M059J (cell line): ENCODE measurements at regions not wholly inside any gene's neighbourhood (a gene's known extent, or its start where the extent isn't known, plus 50 kb on each side); places are given as distances from the start of the nearest gene placed in this dataset.

ENCODE experiments used
- DNase-seq: peaks from one replicate; pipeline ENCODE4 v3.0.0-alpha.2; 2012; ENCODE audit warnings: low read depth

DNA sequence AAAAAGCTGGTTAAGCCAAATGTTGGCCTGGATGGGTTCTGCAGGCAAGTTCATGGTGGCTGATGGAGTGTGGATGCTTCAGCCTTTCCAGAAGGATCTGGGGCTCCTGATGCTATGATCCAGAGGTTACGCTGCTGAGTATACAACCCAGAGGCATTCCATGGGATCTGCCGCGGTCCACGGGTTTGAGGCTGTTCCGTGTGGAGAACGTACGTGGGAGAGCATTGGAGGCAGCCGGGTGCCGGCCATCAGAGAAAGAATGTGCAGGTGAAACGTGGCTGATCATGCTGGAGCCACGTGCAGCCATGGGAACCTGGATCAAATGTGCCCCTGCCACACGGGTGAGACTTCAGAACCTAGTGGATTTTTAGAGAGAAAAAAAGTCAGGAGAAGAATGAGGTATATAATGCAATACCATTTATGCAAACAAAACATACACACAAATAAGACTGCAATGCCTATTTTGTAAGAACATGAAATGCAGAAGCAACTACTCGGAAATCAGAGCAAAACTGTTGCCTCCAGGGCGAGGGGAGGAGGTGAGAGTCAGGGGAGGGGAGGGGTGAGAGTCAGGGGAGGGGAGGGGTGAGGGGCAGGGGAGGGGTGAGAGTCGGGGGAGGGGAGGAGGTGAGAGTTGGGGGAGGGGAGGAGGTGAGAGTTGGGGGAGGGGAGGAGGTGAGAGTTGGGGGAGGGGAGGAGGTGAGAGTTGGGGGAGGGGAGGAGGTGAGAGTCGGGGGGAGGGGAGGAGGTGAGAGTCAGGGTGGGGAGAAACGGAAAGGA is 116.5 kb upstream of the C1orf174 start:
- DNase-seq, result no peak

DNA sequence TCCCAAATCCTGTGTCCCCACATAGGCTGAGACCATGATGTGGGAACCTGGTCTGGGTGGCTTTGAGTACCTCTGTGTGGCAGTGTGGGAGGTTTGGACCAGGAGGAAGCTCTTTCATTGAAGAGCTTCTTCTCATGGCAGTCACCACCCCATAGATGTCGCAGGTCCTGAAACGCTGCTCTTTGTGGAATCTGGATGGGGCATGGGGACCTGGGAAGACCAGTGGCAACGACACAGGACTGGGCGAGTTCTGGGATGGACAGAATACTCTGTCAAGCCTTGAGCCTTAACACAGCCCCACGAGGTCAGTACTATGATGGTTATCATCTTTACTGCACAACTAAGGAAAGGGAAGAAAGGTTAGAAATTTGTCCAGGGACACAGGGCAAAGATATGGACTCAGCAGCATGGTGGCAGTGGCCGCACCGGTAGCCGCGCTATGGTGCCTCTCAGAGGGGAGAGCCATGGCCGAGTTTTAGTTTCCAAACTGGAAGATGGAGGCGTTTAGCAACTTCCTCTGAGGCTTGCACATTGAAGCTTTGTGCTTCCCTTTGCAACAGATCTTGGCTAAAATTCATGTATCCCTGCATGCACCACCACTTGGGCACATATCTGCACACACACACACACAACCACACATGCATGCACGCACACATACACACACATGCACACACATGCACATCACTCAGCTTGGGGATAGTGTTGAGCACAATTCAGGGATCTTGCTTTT is 117.7 kb upstream of the C1orf174 start:
- no peak for DNase-seq

DNA sequence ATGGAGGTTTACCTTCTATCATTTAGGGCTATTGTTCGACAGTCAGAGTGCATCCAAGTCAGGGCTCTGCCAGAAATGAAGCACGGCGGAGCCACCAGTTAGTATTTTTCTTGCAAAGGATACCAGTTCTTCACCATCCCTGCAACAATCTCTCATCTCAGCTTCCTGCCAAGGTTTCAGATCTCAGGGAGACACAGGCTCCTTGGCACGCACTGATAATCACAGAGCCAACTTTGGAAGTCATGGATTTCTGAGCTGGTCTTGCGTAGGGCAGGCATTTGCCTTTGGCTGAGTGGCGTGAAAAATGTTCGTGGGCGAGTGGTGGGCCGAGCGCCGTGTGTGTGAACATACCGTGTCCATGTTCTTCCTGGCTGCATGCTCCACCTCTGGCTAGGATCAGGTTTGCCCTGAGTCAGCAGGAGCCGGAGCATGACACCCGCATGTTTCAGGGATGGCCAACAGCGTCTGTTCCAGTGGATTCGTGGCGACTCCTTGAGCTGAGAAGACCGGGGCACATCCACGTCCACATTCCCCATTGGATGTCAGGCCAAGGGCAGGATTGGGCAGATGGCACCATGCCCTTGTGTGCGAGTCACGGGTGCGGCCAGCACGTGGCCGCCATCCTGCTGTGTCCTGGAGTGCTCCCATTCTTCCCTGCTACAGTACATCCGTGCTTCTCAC is 118.5 kb upstream of the C1orf174 start:
- no peak for DNase-seq

DNA sequence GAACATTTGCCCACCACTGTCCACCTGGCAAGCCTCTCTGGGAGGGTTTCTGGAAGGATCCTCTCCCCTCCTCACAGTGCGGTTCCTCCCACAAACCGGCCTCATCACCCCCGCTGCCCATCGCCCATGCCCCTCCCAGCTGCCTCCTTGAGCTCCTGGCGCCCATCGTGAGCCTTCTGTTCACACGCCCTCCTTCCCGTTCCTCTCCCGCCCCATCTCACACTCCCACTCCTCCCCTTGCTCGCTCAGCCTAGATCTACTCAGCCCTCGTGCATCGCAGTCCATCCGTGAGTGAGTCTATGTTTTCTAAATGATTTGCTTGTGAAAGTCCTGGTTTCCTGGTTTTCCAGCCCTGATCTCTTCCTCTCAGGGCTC is 119.1 kb upstream of the C1orf174 start:
- DNase-seq, result no peak

DNA sequence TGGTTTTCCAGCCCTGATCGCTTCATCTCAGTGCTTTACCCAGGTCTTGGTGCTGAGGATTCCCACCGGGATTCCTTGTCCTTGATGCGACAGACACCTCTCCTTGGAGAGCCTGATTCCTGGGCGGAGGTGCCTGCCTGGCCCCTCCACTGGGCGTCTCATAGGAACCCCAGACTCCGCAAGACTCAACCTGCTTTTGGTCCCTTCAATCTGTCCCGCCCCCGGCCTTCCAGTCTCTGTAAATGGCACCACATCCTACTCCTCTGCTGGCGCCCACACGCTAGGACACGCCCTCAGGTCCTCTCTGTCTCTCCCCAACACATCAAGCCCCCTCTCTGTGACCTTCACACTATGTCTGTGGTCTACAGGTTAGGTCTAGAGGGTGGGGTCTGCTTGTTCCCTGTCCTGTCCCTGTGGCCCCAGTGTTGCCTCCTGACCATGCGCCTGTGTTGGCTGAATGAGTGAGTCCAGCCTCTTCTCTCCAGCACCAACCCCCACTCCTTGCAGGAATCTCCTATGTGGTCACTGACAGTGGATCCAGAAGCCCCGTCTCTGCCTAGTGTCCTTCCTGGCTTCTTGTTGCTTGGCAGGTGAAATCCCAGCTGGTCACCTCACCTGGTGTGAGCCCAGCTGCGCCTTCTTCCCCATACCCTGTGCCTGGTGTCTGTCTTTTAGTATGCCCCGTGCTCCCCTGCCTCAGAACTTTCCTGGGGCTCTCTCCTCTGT is 119.7 kb upstream of the C1orf174 start:
- DNase-seq, result no peak

DNA sequence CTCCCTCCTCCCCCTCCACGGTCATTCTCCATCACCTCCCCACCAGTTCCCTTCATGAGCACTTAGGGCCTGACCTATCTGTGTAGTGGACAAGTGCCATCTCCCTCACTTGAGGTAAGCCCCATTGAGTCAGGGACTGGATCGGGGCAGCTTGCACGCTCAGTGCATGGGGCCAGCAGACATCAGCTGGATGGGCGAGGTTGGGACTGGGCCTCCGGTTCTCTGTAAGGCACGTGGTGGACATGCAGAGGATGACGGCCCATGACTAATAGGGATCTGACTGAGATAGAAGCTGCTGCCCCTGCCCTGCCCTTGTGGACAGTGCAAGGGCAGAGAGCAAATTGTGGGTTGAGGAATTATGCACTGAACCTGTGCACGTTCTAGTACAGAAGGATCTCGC is 120.4 kb upstream of the C1orf174 start:
- DNase-seq, result no peak

DNA sequence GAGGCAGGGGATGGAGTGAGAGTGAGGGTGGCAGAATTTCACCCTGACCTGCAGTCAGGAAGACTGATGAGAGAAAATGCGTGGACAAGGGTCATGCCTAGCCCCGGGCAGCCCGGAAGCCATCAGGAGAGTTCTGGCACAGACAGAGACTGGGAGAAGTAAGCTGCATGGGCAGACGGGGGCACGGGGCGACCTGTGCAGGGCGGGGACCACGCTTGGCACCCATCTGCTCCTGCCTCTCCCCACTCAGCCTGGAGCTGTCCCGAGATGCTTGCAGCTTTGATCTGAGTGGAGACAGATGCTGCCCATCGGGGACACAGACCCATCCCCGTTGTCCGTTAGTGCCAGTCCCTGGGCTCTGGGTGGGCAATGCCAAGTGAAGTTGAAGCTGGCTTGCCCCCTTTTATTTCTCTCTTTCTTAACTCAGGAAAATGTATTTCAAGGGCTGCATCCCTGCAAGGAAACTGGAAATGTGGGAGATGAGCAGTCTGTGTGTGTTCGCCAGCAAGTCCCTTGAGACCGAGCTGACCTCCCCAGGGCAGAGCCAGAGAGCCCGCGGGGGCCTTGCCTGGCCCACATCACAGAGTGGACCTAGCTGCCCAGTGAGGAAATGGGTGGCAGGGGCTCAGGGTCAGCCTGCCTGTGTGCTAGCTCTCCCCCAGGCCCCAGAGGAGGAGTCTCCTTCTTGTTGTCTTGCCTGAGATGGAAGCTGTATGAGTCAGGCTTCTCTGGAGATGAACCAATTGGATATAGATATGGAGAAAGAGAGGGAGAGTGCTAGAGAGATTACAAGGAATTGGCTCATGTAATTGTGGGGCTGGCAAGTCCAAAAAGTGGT is 121.3 kb upstream of the C1orf174 start:
- DNase-seq, result no peak

DNA sequence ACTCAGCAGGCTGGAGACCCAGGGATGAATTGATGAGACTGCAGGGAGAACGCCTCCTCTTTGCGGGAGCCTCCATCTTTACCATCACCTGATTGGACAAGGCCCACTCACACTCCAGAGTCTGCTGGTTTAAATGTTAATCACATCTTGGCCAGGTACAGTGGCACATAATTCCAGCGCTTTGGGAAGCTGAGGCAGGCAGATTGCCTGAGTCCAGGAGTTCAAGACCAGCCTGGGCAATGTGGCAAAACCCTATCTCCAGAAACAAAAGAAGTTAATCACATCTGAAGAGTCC is 121.8 kb upstream of the C1orf174 start:
- DNase-seq, result no peak

DNA sequence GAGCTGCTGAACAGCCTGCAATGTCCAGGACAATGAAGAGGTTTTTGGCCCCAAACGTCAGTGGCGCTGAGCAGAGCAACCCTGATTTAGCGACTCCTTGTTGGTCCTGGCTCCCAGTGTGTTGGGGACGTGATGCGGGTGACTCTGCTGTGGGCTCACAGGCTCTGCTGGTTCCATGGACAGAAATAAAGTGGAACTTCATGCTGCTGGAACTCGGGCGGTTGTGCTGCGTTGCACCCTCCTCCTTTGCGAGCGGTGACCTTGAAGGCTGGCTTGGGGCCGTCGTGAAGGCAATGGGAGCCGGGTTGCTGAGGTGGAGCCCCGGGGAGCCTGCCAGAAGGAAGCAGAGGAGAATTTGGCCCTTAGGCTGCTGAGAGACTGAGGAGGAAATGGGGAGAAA is 122.6 kb upstream of the C1orf174 start:
- DNase-seq, result no peak

DNA sequence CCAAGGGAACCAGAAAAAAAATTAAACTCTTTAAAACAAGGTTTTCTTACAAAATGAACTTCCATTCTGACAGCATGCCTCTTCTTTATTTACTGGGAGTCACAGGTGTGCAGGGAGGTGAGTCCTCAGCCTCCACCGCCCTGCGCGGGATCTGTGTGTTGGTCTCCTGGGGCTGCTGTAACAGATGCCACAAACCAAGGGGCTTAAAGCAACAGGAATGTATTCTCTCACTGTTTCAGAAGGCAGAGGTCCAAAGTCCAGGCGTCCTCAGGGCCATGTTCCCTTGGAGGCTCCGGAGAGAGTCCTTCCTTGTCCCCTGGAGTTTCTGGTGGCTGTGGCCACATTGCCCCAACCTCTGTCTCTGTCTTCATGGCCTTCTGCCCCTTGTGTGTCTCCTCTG is 123.6 kb upstream of the C1orf174 start:
- no peak for DNase-seq

DNA sequence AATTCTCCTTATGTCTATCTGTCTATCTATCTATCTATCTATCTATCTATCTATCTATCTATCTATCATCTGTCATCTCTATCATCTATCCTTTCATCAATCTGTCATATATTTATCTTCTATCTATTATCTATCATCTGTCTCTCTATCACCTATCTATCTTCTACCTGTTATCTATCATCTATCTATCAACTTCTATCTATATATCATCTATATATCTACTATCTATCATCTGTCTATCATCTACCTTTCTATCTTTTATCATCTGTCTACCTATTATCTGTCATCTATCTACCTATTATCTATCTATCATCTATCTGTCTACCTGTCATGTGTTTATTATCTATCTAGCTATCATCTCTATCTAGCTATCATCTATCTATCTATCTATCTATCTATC is 124.7 kb upstream of the C1orf174 start:
- DNase-seq, result no peak

DNA sequence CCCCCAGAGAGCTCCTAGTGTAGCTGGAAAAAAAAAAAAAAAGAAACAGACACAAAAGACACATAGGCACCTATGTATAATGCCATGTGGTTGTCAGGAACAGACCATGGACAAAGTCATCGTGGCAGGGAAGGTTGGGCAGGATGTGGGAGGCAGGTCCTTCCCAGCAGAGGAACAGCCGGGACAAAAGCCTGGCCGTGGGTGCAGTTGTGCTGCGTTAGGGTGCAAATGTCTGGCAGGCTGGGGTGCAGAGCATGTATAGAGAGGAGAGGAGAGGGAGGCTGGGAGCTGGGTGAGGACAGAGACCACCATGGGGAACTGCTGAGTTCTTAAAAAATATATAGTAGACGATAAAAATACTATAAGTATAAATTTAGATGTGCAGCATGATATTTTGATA is 125.7 kb upstream of the C1orf174 start:
- no peak for DNase-seq

DNA sequence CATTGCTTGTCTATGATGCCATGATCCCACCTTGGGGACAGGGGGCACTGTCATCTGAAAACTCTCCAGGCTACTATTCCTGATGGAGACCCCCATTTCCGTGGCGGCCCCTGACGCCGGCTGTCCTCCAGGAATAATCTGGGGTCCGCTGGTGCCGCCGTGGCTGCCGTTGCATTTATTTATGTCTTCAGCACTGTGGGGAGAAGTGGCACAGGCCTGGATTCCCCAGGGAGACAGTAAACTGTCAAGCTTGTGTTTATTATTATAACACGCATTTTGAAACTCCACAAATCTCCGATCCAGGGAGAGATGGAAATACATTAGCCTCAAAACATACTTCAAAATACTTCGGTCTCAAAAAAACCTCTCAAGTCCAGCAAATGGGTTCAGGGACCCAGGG is 126.9 kb upstream of the C1orf174 start:
- DNase-seq, result no peak

DNA sequence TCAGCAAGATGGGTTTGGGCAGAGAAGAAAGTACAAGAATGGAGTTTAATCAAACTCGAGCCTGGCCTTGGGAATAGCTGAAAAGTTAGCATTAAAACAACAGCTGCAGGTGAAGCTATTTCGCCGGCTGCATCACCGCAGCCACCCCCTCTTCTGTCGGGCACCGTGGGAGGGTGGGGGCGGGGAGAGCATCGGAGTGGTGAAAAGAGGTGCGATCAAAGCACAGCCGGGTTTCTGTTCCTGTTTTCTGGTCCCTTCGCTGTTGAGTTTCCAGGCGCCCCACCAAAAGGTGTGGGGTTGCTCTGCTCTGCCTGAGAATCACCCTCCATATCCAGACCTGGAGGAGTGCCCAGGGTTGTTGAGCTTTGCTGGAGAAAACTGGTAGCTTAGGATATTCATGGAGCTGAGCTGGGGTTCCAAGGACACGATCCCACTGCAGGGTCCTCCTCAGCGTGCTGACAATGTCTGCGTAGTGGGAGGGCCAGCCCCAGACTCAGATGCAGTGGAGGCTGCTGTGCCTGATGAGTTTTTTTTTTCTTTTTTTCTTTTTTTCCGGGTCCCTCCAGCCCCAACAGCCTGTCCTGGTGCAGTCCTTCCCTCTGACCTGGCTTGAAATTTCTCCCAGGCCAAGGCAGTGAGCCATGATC is 127.5 kb upstream of the C1orf174 start:
- no peak for DNase-seq

DNA sequence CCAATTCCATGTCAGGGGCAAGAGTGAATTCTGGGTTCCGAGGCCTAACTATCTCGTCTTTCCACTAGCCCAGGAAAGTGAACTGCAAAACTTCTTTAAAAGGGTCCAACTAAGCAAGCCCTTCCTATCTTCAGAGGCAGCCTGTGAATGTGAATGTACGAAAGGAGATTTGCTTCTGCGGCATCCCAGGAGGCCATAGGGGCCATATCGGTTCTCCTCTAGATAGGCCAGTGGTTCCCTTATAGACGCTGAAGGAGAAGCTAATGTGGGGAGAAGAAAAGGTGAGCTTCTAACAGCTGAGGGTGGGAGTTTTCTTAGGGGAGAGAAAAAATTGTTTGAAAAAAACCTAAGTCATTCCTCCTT is 128.0 kb upstream of the C1orf174 start:
- no peak for DNase-seq

DNA sequence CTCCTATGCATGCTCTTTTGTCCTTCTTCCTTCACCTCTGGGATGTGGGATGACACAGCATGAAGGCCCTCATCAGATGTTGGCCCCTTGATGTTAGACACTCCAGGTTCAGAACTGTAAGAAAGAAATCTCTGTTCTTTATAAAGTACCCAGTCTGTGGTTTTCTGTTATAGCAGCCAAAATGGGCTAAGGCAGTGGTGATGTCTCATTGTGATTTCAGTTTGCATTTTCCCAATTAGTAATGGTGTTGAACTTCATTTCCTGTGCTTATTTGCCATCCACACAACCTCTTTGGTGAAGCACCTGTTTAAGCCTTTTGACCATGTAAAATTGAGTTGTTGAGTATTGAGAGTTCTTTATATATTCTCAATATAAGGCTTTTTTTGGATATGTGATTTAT is 129.3 kb upstream of the C1orf174 start:
- DNase-seq, result no peak

DNA sequence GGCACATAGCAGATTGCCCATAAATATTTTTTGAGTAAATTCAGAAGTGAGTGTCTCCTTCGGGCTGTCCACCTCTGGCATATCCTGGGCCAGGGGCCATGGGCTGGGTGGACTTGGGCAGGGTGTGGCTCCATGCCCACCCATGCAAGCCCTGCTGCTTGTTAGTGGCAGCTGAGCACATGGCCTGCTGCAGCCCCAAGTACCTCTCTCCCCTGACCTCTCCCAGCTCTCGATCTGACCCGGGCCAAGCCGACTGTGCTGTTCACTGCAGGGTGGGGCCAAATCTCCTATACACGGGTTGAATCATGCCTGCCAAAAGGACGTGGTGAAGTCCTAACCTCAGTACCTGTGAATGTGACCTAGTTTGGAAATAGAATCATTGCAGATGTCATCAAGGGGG is 132.5 kb upstream of the C1orf174 start:
- DNase-seq, result no peak

DNA sequence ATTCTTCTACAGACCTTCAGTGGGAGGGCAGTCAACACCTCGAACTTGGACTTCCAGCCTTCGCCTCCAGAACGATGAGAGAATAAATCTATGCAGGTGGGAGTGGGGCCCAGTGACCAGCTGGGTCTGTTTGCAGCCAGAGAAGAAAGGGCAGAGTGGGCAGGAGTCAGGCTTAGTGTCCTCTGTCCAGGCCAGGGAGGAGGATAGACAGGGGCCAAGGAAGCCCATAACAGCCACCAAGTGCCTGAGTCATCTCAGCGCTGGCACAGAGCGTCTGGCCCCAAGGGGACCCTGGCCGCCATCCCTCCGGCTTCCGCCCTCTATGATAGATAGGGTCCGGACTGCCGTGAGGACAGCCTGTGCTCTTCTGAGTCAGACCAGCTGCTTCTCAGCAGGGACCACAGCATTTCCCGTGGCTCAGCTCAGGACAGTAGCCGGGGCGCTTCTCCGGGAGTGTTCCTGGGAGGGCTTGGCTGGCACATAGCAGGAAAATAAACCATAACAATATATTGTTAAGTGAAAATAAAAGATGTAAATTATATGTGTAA is 133.1 kb upstream of the C1orf174 start:
- DNase-seq, result no peak

DNA sequence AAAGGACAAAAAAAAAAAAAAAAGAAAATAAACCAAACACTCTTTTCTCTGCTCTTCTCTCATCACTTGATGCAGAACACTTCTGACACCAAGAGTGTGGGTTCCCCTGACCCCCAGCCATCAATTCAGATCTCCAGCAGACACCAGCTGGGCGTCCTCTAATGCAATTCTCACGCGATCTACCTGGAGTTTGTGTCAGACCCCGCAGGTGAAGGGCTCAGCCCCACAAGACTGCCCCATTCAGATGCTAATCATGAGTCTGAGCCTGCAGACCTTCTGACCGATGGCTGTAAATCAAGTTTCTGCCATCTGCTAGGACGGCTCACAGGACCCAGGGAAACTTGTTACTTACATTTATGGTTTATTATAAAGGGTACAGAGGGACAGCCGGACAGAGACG is 133.6 kb upstream of the C1orf174 start:
- DNase-seq, result no peak

DNA sequence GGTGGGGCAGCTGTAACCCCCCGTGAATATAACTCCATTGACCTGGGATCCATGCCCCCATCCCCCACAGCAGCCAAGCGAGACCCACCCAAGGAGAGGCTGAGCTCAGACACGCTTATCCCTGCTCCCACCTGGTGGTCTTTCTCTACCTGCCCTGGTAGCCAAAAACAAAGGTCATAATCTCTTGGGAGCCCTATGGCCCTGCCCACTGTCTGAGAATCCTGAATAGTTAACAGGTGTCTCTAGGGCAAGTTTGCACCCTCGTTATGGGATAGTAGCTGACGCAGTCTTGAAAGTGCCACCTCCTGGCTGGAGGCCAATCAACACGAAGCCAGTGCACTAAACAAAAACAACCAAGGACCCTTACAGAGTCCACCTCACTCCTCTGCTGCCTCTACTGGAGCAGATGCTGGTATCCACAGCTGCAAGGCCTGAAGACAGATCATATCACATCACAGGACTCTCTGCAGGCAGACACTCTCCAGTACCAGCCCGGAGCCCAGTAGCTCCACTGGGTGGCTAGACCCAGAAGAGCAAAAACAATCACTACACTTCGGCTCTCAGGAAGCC is 134.3 kb upstream of the C1orf174 start:
- no peak for DNase-seq

DNA sequence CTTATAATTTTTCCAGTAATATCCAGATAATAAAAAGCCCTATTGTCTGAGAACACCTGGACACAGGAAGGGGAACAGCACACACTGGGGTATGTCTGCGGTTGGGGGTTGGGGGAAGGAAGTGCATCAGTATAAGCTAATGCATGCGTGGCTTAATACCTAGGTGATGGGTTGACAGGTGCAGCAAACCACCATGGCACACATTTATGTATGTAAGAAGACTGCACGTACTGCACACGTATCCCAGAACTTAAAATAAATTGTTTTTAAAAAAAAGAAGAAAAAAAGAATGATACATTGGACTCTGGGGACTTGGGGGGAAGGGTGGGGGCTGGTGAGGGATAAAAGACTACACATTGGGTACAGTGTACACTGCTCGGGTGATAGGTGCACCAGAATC is 144.9 kb upstream of the C1orf174 start:
- DNase-seq, result no peak
